ENCODE measurements at regions not wholly inside any gene's neighbourhood (a gene's known extent, or its start where the extent isn't known, plus 50 kb on each side); places are given as distances from the start of the nearest gene placed in this dataset.

- TF ChIP-seq POLR2A (IDR thresholded peaks at IDR 0.05) = no peak
- no peak for TF ChIP-seq CTCF (IDR thresholded peaks at IDR 0.05)
- Histone ChIP-seq H3K4me1 (replicated peaks in 1 of 2) (no peaks in the 10 kb centered on the region), H3K9me3 (replicated peaks in 1 of 3) (no peaks in the 10 kb centered on the region), H3K4me3 (no peak overlapping the region), H3K27me3 (no peaks in the 10 kb centered on the region), H3K36me3 (replicated peaks in 1 of 2) (no peaks in the 10 kb centered on the region), H3K27ac (no peak overlapping the region)
- DNase-seq = no peak
- intact Hi-C loops (cut with DNase I) = no loop called here
- WGBS, 4 donors = 62 to 75% (median 67%) methylated on average over 1 of the region's 1 CpG
These were observed 200.3 kb upstream of the PRSS1 start for GRCh38 chr7:142548978-142549377.

- H3K4me3 ChIP-seq = no peak overlapping the region
- 70 to 81% (median 74%) methylated on average over 3 to 4 of the region's 4 CpGs for WGBS, 4 donors
- no peaks in the 10 kb centered on the region for H3K36me3 ChIP-seq (replicated peaks in 1 of 2)
- H3K27me3 ChIP-seq = no peaks in the 10 kb centered on the region
- H3K9me3 ChIP-seq (replicated peaks in 1 of 3) = no peaks in the 10 kb centered on the region
- no peaks in the 10 kb centered on the region for H3K4me1 ChIP-seq (replicated peaks in 1 of 2)
- TF ChIP-seq POLR2A (IDR thresholded peaks at IDR 0.05) (no peak), CTCF (IDR thresholded peaks at IDR 0.05) (no peak)
- no peak for DNase-seq
- intact Hi-C loops (cut with DNase I) = no loop called here
- no peak overlapping the region for H3K27ac ChIP-seq
These were observed 202.8 kb upstream of the PRSS1 start for GRCh38 chr7:142546452-142546851.

GRCh38 chr7:142542942-142543341, 206.3 kb upstream of the PRSS1 start:
- WGBS, 4 donors = 55 to 74% (median 64%) methylated on average over 2 of the region's 2 CpGs

GRCh38 chr7:142542105-142542504, 207.2 kb upstream of the PRSS1 start:
- 55 to 63% (median 57%) methylated on average over 1 of the region's 1 CpG for WGBS, 4 donors
- intact Hi-C loops (cut with DNase I) = no loop called here
- Histone ChIP-seq H3K4me1 (replicated peaks in 1 of 2) (no peaks in the 10 kb centered on the region), H3K9me3 (replicated peaks in 1 of 3) (no peaks in the 10 kb centered on the region), H3K27me3 (no peaks in the 10 kb centered on the region), H3K4me3 (no peak overlapping the region), H3K27ac (no peak overlapping the region), H3K36me3 (replicated peaks in 1 of 2) (no peaks in the 10 kb centered on the region)
- TF ChIP-seq CTCF (IDR thresholded peaks at IDR 0.05) (no peak), POLR2A (IDR thresholded peaks at IDR 0.05) (no peak)
- no peak for DNase-seq

More at GRCh38 chr7:142542942-142543341, 206.3 kb upstream of the PRSS1 start:
- no peaks in the 10 kb centered on the region for H3K4me1 ChIP-seq (replicated peaks in 1 of 2)
- DNase-seq = no peak
- H3K9me3 ChIP-seq (replicated peaks in 1 of 3) = no peaks in the 10 kb centered on the region
- TF ChIP-seq POLR2A (IDR thresholded peaks at IDR 0.05) (no peak), CTCF (IDR thresholded peaks at IDR 0.05) (no peak)
- H3K27ac ChIP-seq = no peak overlapping the region
- H3K27me3 ChIP-seq = no peaks in the 10 kb centered on the region
- H3K4me3 ChIP-seq = no peak overlapping the region
- no peaks in the 10 kb centered on the region for H3K36me3 ChIP-seq (replicated peaks in 1 of 2)
- intact Hi-C loops (cut with DNase I) = no loop called here
